Left renal pelvis (tissue), 4 donors: ENCODE measurements at regions not wholly inside any gene's neighbourhood (a gene's known extent, or its start where the extent isn't known, plus 50 kb on each side); places are given as distances from the start of the nearest gene placed in this dataset.
A peak's percentile ranks its signal among the peaks of the same experiment; 100 is the strongest.

ENCODE experiments used
- DNase-seq, 4 donors: peaks; one replicate each; pipeline ENCODE4 v3.0.0-alpha.2; 2013; ENCODE audit warnings: low read depth in 4 of 4, low spot score in 3 of 4

GRCh38 chr5:96577909-96578308 lies 84.3 kb upstream of the CAST start:
- DNase-seq, result no peak

- no peak for DNase-seq
These were observed 82.5 kb upstream of the CAST start for GRCh38 chr5:96579711-96580110.

GRCh38 chr5:96582343-96582742 lies 79.8 kb upstream of the CAST start:
- DNase-seq, result peak in 3 of 4 donors; percentile 7 to 27 (median 20)

- DNase-seq, result no peak
These were observed 77.5 kb upstream of the CAST start for GRCh38 chr5:96584712-96585111.

GRCh38 chr5:96588539-96588938 lies 73.6 kb upstream of the CAST start:
- DNase-seq, result no peak

GRCh38 chr5:96590796-96591195 lies 71.4 kb upstream of the CAST start:
- no peak for DNase-seq

GRCh38 chr5:96595300-96596090 lies 66.7 kb upstream of the CAST start:
- DNase-seq, result no peak

GRCh38 chr5:96597438-96598020 lies 64.6 kb upstream of the CAST start:
- DNase-seq, result no peak

- DNase-seq, result no peak
These were observed 61.0 kb upstream of the CAST start for GRCh38 chr5:96601200-96601599.

- DNase-seq, result peak in 3 of 4 donors; percentile 36 to 60 (median 44)
These were observed 60.4 kb upstream of the CAST start for GRCh38 chr5:96601715-96602244.

- no peak for DNase-seq
These were observed 59.4 kb upstream of the CAST start for GRCh38 chr5:96602776-96603175.

- no peak for DNase-seq
These were observed 56.9 kb upstream of the CAST start for GRCh38 chr5:96605144-96605837.

GRCh38 chr5:96609369-96609768 lies 52.8 kb upstream of the CAST start:
- DNase-seq, result no peak

GRCh38 chr5:96610747-96611146 lies 51.4 kb upstream of the CAST start:
- no peak for DNase-seq

- no peak for DNase-seq
These were observed 50.2 kb upstream of the CAST start for GRCh38 chr5:96611946-96612345.
